Neural cell (in vitro differentiated cells): ENCODE measurements at regions not wholly inside any gene's neighbourhood (a gene's known extent, or its start where the extent isn't known, plus 50 kb on each side); places are given as distances from the start of the nearest gene placed in this dataset.

Experiments
- H2AFZ ChIP-seq: fragments of 200-600, 300-800 bp; sonication (generic), shearing (Covaris generic); 2 replicates; pipeline ENCODE4 v1.6.0; 2014; ENCODE audit warnings: low read depth, mild to moderate bottlenecking, antibody characterized with exemption, low read length, moderate library complexity
- H3F3A ChIP-seq: fragments of 200-600 bp; shearing (Covaris generic); 2 replicates; pipeline ENCODE4 v1.6.1; 2016; ENCODE audit warnings: mild to moderate bottlenecking, moderate library complexity, mixed read lengths, antibody characterized with exemption, low read length; ENCODE audit not compliant: insufficient read depth, poor library complexity, severe bottlenecking
- H3K27ac ChIP-seq: fragments of 200-600, 300-800 bp; sonication (generic), shearing (Covaris generic); 2 replicates; pipeline ENCODE4 v1.5.1; 2014; ENCODE audit warnings: mild to moderate bottlenecking, low read length, moderate library complexity
- H3K27me3 ChIP-seq: fragments of 300-800, 200-600 bp; sonication (generic), shearing (Covaris generic); 2 replicates; pipeline ENCODE4 v1.6.0; 2014; ENCODE audit warnings: mild to moderate bottlenecking, low read depth, low read length, moderate library complexity; ENCODE audit not compliant: insufficient read depth
- H3K36me3 ChIP-seq: fragments of 300-800, 200-600 bp; sonication (generic), shearing (Covaris generic); 2 replicates; pipeline ENCODE4 v1.5.1; 2014; ENCODE audit warnings: mild to moderate bottlenecking, antibody characterized with exemption, low read length, moderate library complexity; ENCODE audit not compliant: insufficient read depth
- H3K4me2 ChIP-seq: fragments of 300-800, 200-600 bp; sonication (generic), shearing (Covaris generic); 2 replicates; pipeline ENCODE4 v1.6.0; 2014; ENCODE audit warnings: mild to moderate bottlenecking, low read length
- H3K4me3 ChIP-seq: fragments of 300-800, 200-600 bp; sonication (generic), shearing (Covaris generic); 2 replicates; pipeline ENCODE4 v1.5.1; 2014; ENCODE audit warnings: mild to moderate bottlenecking, low read length, moderate library complexity
- H3K79me2 ChIP-seq: fragments of 200-600 bp; shearing (Covaris generic); replicated peaks from 2 replicates; pipeline ENCODE4 v1.6.0; 2014; ENCODE audit warnings: mild to moderate bottlenecking, low read length, moderate library complexity; ENCODE audit not compliant: insufficient read depth
- H3K9ac ChIP-seq: fragments of 300-800, 200-600 bp; sonication (generic), shearing (Covaris generic); 2 replicates; pipeline ENCODE4 v1.6.1; 2016; ENCODE audit warnings: mild to moderate bottlenecking, low read length, mixed read lengths
- H3K9me2 ChIP-seq: fragments of 200-600 bp; shearing (Covaris generic); 2 replicates; pipeline ENCODE4 v1.6.1; 2016; ENCODE audit warnings: mild to moderate bottlenecking, low read length, mixed read lengths; ENCODE audit not compliant: insufficient read depth
- H3K9me3 ChIP-seq: fragments of 200-600, 300-800 bp; sonication (generic), shearing (Covaris generic); 2 replicates; pipeline ENCODE4 v1.6.1; 2016; ENCODE audit warnings: mild to moderate bottlenecking, mixed run types, low read length, moderate library complexity, mixed read lengths
- H4K20me1 ChIP-seq: fragments of 200-600 bp; shearing (Covaris generic); 2 replicates; pipeline ENCODE4 v1.6.1; 2016; ENCODE audit warnings: mild to moderate bottlenecking, mixed run types; ENCODE audit not compliant: insufficient read depth
- CTCF ChIP-seq: fragments of 450-650 bp; IDR thresholded peaks from 2 replicates; pipeline ENCODE4 v1.5.1; 2014; ENCODE audit warnings: antibody characterized with exemption, mild to moderate bottlenecking, moderate library complexity; ENCODE audit not compliant: poor library complexity, severe bottlenecking
- EP300 ChIP-seq: fragments of 450-650 bp; conservative IDR thresholded peaks from 2 replicates; pipeline ENCODE4 v1.6.1; 2014; ENCODE audit warnings: antibody characterized with exemption, mild to moderate bottlenecking, moderate library complexity; ENCODE audit not compliant: poor library complexity, severe bottlenecking
- EZH2 ChIP-seq: fragments of 200-600, 300-800 bp; shearing (Covaris generic), sonication (generic); IDR thresholded peaks from 2 replicates; pipeline ENCODE4 v1.6.1; 2014; ENCODE audit warnings: antibody characterized with exemption, low read length, borderline replicate concordance, mild to moderate bottlenecking; ENCODE audit not compliant: insufficient read depth, poor library complexity, severe bottlenecking
- MXI1 ChIP-seq: fragments of 450-650 bp; conservative IDR thresholded peaks from 2 replicates; pipeline ENCODE4 v1.6.1; 2014; ENCODE audit warnings: antibody characterized with exemption, mild to moderate bottlenecking; ENCODE audit not compliant: poor library complexity, severe bottlenecking
- POLR2AphosphoS5 ChIP-seq: IDR thresholded peaks from 2 replicates; pipeline ENCODE4 v1.6.1; 2012
- RAD21 ChIP-seq: fragments of 450-650 bp; conservative IDR thresholded peaks from 2 replicates; pipeline ENCODE4 v1.6.1; 2014; ENCODE audit warnings: antibody characterized with exemption, mild to moderate bottlenecking, moderate library complexity
- REST ChIP-seq: IDR thresholded peaks from 2 replicates; pipeline ENCODE4 v1.6.1; 2012; ENCODE audit warnings: borderline replicate concordance
- SMC3 ChIP-seq: fragments of 450-650 bp; conservative IDR thresholded peaks from 2 replicates; pipeline ENCODE4 v1.6.1; 2014; ENCODE audit warnings: antibody characterized with exemption, mild to moderate bottlenecking, moderate library complexity; ENCODE audit not compliant: poor library complexity
- TAF1 ChIP-seq: IDR thresholded peaks from 2 replicates; pipeline ENCODE4 v1.6.1; 2012; ENCODE audit warnings: low read depth

GRCh38 chr5:124575725-124576124 lies 170.7 kb downstream of the ZNF608 start:
- TF ChIP-seq TAF1: no peak
- no peak for TF ChIP-seq REST
- TF ChIP-seq EP300: no peak
- TF ChIP-seq MXI1: no peak
- TF ChIP-seq CTCF: no peak
- TF ChIP-seq POLR2AphosphoS5: no peak
- no peak for TF ChIP-seq EZH2
- no peak for TF ChIP-seq RAD21
- no peak for TF ChIP-seq SMC3
- no peaks in the 10 kb centered on the region for H4K20me1 ChIP-seq
- H3K79me2 ChIP-seq: no peaks in the 10 kb centered on the region
- H3K27ac ChIP-seq: peak overlapping the region; percentile 75
- H3F3A ChIP-seq: peaks cover 17% of the 10 kb centered on the region
- no peak overlapping the region for H2AFZ ChIP-seq
- no peaks in the 10 kb centered on the region for H3K27me3 ChIP-seq
- H3K4me2 ChIP-seq: no peak overlapping the region
- H3K9me2 ChIP-seq: no peaks in the 10 kb centered on the region
- H3K9me3 ChIP-seq: no peaks in the 10 kb centered on the region
- H3K4me3 ChIP-seq: peak overlapping the region; percentile 37
- H3K9ac ChIP-seq: peak overlapping the region; percentile 28
- H3K36me3 ChIP-seq: no peaks in the 10 kb centered on the region

GRCh38 chr5:124574521-124575436 lies 171.7 kb downstream of the ZNF608 start:
- H2AFZ ChIP-seq: no peak overlapping the region
- H3K36me3 ChIP-seq: no peaks in the 10 kb centered on the region
- H3K4me2 ChIP-seq: peak overlapping the region; percentile 33
- TF ChIP-seq MXI1 (no peak), EZH2 (no peak), EP300 (peak; percentile 16), CTCF (no peak), REST (peak; percentile 89), RAD21 (no peak), POLR2AphosphoS5 (no peak), SMC3 (peak; percentile 6), TAF1 (no peak)
- H3K9ac ChIP-seq: peak overlapping the region; percentile 28
- H4K20me1 ChIP-seq: no peaks in the 10 kb centered on the region
- H3K27ac ChIP-seq: peak overlapping the region; percentile 75
- no peaks in the 10 kb centered on the region for H3K79me2 ChIP-seq
- no peaks in the 10 kb centered on the region for H3K9me2 ChIP-seq
- peaks cover 17% of the 10 kb centered on the region for H3F3A ChIP-seq
- no peaks in the 10 kb centered on the region for H3K9me3 ChIP-seq
- H3K27me3 ChIP-seq: no peaks in the 10 kb centered on the region
- H3K4me3 ChIP-seq: peak overlapping the region; percentile 37
